ENCODE measurements at regions not wholly inside any gene's neighbourhood (a gene's known extent, or its start where the extent isn't known, plus 50 kb on each side); places are given as distances from the start of the nearest gene placed in this dataset.

GRCh38 chr13:44822291-44822690 is 167.0 kb downstream of the NUFIP1 start:
- DNase-seq (ENCODE audit: low read depth) = no peak
- no peak overlapping the region for H3K4me3 ChIP-seq (ENCODE audit: low read length)

GRCh38 chr13:44819772-44820171 is 169.5 kb downstream of the NUFIP1 start:
- TF ChIP-seq CTCF (conservative IDR thresholded peaks at IDR 0.05; ENCODE audit: low read length) = no peak
- H3K4me3 ChIP-seq (ENCODE audit: low read length) = no peak overlapping the region
- DNase-seq (ENCODE audit: low read depth) = no peak

More at GRCh38 chr13:44822291-44822690, 167.0 kb downstream of the NUFIP1 start:
- TF ChIP-seq CTCF (conservative IDR thresholded peaks at IDR 0.05; ENCODE audit: low read length) = no peak

GRCh38 chr13:44819245-44819644 is 170.0 kb downstream of the NUFIP1 start:
- no peak for TF ChIP-seq CTCF (conservative IDR thresholded peaks at IDR 0.05; ENCODE audit: low read length)
- DNase-seq (ENCODE audit: low read depth) = peak; percentile 50
- H3K4me3 ChIP-seq (ENCODE audit: low read length) = no peak overlapping the region

GRCh38 chr13:44818428-44818827 is 170.8 kb downstream of the NUFIP1 start:
- no peak; the same call in 1 of the 2 replicates for TF ChIP-seq CTCF (conservative IDR thresholded peaks at IDR 0.05; ENCODE audit: low read length)
- H3K4me3 ChIP-seq (ENCODE audit: low read length) = no peak overlapping the region
- DNase-seq (ENCODE audit: low read depth) = no peak

GRCh38 chr13:44818016-44818415 is 171.3 kb downstream of the NUFIP1 start:
- TF ChIP-seq CTCF (conservative IDR thresholded peaks at IDR 0.05; ENCODE audit: low read length) = no peak
- H3K4me3 ChIP-seq (ENCODE audit: low read length) = no peak overlapping the region
- no peak for DNase-seq (ENCODE audit: low read depth)

- H3K4me3 ChIP-seq (ENCODE audit: low read length) = no peak overlapping the region
- TF ChIP-seq CTCF (conservative IDR thresholded peaks at IDR 0.05; ENCODE audit: low read length) = no peak
- peak; percentile 48 for DNase-seq (ENCODE audit: low read depth)
These were observed 172.1 kb downstream of the NUFIP1 start for GRCh38 chr13:44817131-44817671.

- DNase-seq (ENCODE audit: low read depth) = peak; percentile 23
- H3K4me3 ChIP-seq (ENCODE audit: low read length) = no peak overlapping the region
- TF ChIP-seq CTCF (conservative IDR thresholded peaks at IDR 0.05; ENCODE audit: low read length) = no peak
These were observed 172.6 kb downstream of the NUFIP1 start for GRCh38 chr13:44816701-44817100.

Measured in AG10803 (cell line).